ENCODE measurements at regions not wholly inside any gene's neighbourhood (a gene's known extent, or its start where the extent isn't known, plus 50 kb on each side); places are given as distances from the start of the nearest gene placed in this dataset.
"Not testable (repeated sequence)": the region's sequence is repeated elsewhere in the genome, so short reads cannot be mapped to it uniquely, and the experiment has no call there.

DNA sequence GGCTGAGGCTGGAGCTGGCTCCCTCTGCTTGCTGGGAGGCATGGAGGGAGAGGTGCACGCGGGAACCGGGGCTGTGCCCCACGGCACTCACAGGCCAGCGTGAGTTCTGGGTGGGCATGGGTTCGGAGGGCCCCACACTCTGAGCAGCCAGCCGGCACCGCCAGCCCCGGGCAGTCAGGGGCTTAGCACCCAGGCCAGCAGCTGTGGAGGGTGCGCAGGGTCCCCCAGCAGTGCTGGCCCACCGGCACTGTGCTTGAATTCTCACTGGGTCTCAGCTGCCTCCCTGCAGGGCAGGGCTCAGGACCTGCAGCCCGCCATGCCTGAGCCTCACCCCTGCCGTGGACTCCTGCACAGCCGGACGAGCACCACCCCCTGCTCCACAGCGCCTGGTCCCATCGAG, 164.9 kb upstream of the PLD5 start:
- TF ChIP-seq ZNF274 (IDR thresholded peaks at IDR 0.05; ENCODE audit: low read depth, low read length): no peak
- H3K4me3 ChIP-seq (ENCODE audit: low read length): no peak overlapping the region

- no peak for TF ChIP-seq ZNF274 (IDR thresholded peaks at IDR 0.05; ENCODE audit: low read depth, low read length)
- H3K4me3 ChIP-seq (ENCODE audit: low read length): no peak overlapping the region
Observed at GRCh38 chr1:242674951-242675645, 150.6 kb upstream of the PLD5 start.

DNA sequence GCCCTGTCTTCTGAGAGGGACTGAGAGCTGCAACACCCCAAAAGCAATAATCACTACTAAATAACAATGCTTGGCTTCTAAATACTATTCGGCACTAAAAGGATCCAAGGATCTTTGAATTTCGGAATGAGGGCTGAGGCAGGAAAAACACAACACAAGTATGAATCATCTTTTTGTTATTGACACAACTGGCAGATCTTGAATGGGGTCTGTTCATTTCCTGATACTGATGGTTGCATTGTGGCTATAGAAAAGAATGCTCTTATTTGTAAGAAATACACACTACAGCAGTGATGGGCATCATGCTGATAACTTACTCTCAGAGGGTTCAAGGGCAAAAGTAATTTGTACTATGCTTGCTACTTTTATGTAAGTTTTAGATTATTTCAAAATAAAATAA, 149.2 kb upstream of the PLD5 start:
- no peak overlapping the region for H3K4me3 ChIP-seq (ENCODE audit: low read length)
- no peak for TF ChIP-seq ZNF274 (IDR thresholded peaks at IDR 0.05; ENCODE audit: low read depth, low read length)

DNA sequence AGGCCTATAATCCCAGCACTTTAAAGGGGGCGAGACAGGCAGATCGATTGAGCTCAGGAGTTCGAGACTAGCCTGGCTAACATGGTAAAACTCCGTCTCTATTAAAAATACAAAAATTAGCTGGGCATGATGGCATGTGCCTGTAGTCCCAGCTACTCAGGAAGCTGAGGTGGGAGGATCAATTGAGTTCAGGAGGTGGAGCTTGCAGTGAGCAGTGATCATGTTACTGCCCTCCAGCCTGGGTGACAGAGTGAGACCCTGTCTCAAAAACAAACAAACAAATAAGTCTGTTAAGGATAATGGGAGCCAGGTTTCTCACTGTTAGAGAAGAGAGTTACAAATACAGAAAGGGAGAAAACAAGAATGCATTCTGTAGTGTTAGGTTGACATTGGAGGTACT, 148.7 kb upstream of the PLD5 start:
- not testable (repeated sequence) for H3K4me3 ChIP-seq (ENCODE audit: low read length)

- no peak for TF ChIP-seq ZNF274 (IDR thresholded peaks at IDR 0.05; ENCODE audit: low read depth, low read length)
- H3K4me3 ChIP-seq (ENCODE audit: low read length): no peak overlapping the region
Observed at GRCh38 chr1:242670019-242670418, 145.5 kb upstream of the PLD5 start.

- no peak for TF ChIP-seq ZNF274 (IDR thresholded peaks at IDR 0.05; ENCODE audit: low read depth, low read length)
- H3K4me3 ChIP-seq (ENCODE audit: low read length): no peak overlapping the region
Observed at GRCh38 chr1:242662886-242663285, 138.4 kb upstream of the PLD5 start.

DNA sequence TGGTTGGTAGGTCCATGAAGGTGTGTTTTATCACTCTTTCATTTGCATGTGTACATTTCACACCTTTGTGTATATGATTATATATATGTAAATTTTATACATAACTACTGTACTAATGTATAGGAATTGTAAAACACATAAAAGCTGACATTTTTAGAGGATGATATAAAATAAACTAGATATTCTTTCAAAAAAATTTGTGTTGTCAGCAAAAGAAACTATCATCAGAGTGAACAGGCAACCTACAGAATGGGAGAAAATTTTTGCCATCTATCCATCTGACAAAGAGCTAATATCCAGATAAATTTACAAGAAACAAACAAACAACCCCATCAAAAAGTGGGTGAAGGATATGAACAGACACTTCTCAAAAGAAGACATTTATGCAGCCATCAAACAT, 129.3 kb upstream of the PLD5 start:
- H3K4me3 ChIP-seq (ENCODE audit: low read length): not testable (repeated sequence)

- no peak overlapping the region for H3K4me3 ChIP-seq (ENCODE audit: low read length)
- no peak for TF ChIP-seq ZNF274 (IDR thresholded peaks at IDR 0.05; ENCODE audit: low read depth, low read length)
Observed at GRCh38 chr1:242651817-242652216, 127.3 kb upstream of the PLD5 start.

GRCh38 chr1:242641461-242641860, 117.0 kb upstream of the PLD5 start:
- TF ChIP-seq ZNF274 (IDR thresholded peaks at IDR 0.05; ENCODE audit: low read depth, low read length): no peak

DNA sequence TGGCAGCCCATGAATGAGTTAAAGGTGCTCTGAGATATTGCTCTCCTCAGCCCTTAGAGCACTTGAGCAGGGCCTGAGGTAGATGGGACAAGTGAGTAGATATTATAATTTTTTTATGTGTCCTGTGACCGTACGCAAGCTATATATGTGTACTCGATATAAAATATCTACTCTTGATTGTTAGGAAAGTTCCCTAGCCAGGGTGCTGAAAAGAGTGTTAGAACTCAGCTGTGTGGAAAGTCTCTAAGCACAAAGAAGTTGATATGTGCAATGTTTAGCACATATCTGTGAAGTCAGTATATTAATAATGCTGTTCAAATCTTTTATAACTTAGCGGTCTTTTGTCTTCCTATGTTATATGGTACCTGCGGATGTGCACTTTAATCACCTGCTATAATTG, 114.6 kb upstream of the PLD5 start:
- TF ChIP-seq ZNF274 (IDR thresholded peaks at IDR 0.05; ENCODE audit: low read depth, low read length): no peak
- H3K4me3 ChIP-seq (ENCODE audit: low read length): no peak overlapping the region

More at GRCh38 chr1:242641461-242641860, 117.0 kb upstream of the PLD5 start:
- no peak overlapping the region for H3K4me3 ChIP-seq (ENCODE audit: low read length)

DNA sequence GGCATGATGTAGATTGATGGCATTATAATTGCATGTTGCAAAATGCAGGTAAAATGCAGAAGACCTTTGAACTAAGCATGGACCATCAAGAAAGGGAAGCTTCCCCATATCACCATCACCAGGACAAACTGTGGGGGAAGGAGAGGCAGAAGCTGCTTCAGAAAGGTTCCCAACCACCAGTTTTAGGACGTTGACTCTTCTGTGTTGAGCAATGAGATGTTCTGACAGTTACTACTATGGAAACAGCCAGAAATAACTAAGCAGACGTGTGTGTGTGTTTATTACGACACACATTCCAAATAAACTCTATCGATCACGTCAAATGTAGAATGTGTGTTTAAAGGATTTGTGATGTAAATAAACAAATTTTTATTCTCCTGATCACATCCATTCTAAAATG, 110.2 kb upstream of the PLD5 start:
- no peak for TF ChIP-seq ZNF274 (IDR thresholded peaks at IDR 0.05; ENCODE audit: low read depth, low read length)

GRCh38 chr1:242629396-242629795, 104.9 kb upstream of the PLD5 start:
- TF ChIP-seq ZNF274 (IDR thresholded peaks at IDR 0.05; ENCODE audit: low read depth, low read length): no peak
- no peak overlapping the region for H3K4me3 ChIP-seq (ENCODE audit: low read length)

More for the DNA sequence above, 110.2 kb upstream of the PLD5 start:
- H3K4me3 ChIP-seq (ENCODE audit: low read length): no peak overlapping the region

- H3K4me3 ChIP-seq (ENCODE audit: low read length): no peak overlapping the region
- no peak for TF ChIP-seq ZNF274 (IDR thresholded peaks at IDR 0.05; ENCODE audit: low read depth, low read length)
Observed at GRCh38 chr1:242623756-242624155, 99.3 kb upstream of the PLD5 start.

DNA sequence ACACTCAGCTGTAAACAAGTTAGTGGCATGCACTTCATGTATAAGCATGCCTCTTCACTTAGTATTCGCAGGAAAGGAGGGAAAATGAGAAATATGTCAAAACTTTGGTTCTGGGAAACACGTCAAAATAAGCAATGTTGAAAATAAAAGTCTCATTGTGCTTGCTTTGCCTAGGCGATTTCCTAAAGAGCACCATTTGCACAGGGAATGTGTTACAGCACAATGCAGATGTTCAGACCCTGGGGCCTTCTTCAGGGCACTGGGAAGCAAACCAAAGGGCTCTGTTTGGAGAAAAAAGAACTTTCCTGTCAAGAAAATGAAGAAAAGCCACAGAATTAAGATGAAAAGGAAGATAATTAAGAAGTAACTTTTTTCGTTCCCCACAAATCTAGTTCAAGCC, 98.6 kb upstream of the PLD5 start:
- H3K4me3 ChIP-seq (ENCODE audit: low read length): no peak overlapping the region
- TF ChIP-seq ZNF274 (IDR thresholded peaks at IDR 0.05; ENCODE audit: low read depth, low read length): no peak

- no peak overlapping the region for H3K4me3 ChIP-seq (ENCODE audit: low read length)
Observed at GRCh38 chr1:242613266-242613815, 88.8 kb upstream of the PLD5 start.

DNA sequence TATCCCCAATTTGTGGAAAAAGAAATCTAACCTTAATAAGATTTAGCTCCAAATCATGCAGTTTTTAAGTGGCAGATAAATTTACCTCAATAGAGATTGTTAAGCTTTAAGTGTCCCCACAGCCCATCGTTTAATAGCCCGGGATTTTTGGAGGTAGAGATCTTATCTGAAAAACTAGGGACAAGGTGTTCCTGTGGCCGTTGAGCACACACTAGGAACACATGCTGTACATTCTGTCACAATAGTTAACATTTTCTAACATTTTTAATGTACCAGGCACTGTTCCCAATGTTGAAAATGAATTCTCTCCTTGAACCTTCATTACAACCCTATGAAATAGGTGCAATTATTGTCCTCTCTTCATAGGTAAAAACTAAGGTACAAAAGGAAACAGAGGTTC, 85.7 kb upstream of the PLD5 start:
- no peak overlapping the region for H3K4me3 ChIP-seq (ENCODE audit: low read length)
- no peak for TF ChIP-seq ZNF274 (IDR thresholded peaks at IDR 0.05; ENCODE audit: low read depth, low read length)

More at GRCh38 chr1:242613266-242613815, 88.8 kb upstream of the PLD5 start:
- no peak for TF ChIP-seq ZNF274 (IDR thresholded peaks at IDR 0.05; ENCODE audit: low read depth, low read length)
